NB4 (cell line): ENCODE measurements at regions not wholly inside any gene's neighbourhood (a gene's known extent, or its start where the extent isn't known, plus 50 kb on each side); places are given as distances from the start of the nearest gene placed in this dataset.

ENCODE experiments used
- MAX ChIP-seq: IDR thresholded peaks from 2 replicates; pipeline ENCODE4 v1.6.1; 2011; ENCODE audit warnings: low read depth, low read length
- MYC ChIP-seq: IDR thresholded peaks from 2 replicates; pipeline ENCODE4 v1.6.1; 2011; ENCODE audit warnings: low read depth, low read length
- POLR2A ChIP-seq: IDR thresholded peaks from 2 replicates; pipeline ENCODE4 v1.6.1; 2011; ENCODE audit warnings: mild to moderate bottlenecking; ENCODE audit not compliant: insufficient read length; ENCODE audit errors: extremely low read depth
- TF ChIP-seq, protein P1 (sequence below): IDR thresholded peaks from one replicate; pipeline ENCODE4 v1.5.1; 2012; ENCODE audit warnings: low read depth, low read length

- TF ChIP-seq, protein P1, sequence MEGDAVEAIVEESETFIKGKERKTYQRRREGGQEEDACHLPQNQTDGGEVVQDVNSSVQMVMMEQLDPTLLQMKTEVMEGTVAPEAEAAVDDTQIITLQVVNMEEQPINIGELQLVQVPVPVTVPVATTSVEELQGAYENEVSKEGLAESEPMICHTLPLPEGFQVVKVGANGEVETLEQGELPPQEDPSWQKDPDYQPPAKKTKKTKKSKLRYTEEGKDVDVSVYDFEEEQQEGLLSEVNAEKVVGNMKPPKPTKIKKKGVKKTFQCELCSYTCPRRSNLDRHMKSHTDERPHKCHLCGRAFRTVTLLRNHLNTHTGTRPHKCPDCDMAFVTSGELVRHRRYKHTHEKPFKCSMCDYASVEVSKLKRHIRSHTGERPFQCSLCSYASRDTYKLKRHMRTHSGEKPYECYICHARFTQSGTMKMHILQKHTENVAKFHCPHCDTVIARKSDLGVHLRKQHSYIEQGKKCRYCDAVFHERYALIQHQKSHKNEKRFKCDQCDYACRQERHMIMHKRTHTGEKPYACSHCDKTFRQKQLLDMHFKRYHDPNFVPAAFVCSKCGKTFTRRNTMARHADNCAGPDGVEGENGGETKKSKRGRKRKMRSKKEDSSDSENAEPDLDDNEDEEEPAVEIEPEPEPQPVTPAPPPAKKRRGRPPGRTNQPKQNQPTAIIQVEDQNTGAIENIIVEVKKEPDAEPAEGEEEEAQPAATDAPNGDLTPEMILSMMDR: no peak
- TF ChIP-seq POLR2A: no peak
- TF ChIP-seq MAX: no peak
- TF ChIP-seq MYC: no peak
Observed at GRCh38 chr10:1852841-1853240, 115.5 kb upstream of the ADARB2 start.
